Ishikawa (cell line): ENCODE measurements at regions not wholly inside any gene's neighbourhood (a gene's known extent, or its start where the extent isn't known, plus 50 kb on each side); places are given as distances from the start of the nearest gene placed in this dataset.

Experiments used
- CEBPB ChIP-seq: IDR thresholded peaks from 2 replicates; pipeline ENCODE4 v1.6.1; 2012
- CREB1 ChIP-seq: IDR thresholded peaks from 2 replicates; pipeline ENCODE4 v1.6.1; 2012; ENCODE audit warnings: low read depth
- EGR1 ChIP-seq: IDR thresholded peaks from 2 replicates; pipeline ENCODE4 v1.6.1; 2012
- EP300 ChIP-seq: IDR thresholded peaks from 2 replicates; pipeline ENCODE4 v1.6.1; 2012; ENCODE audit warnings: borderline replicate concordance
- FOXM1 ChIP-seq: IDR thresholded peaks from 2 replicates; pipeline ENCODE4 v1.6.1; 2012; ENCODE audit warnings: low read depth, borderline replicate concordance
- MAX ChIP-seq: IDR thresholded peaks from 2 replicates; pipeline ENCODE4 v1.6.1; 2012
- NFIC ChIP-seq: IDR thresholded peaks from 2 replicates; pipeline ENCODE4 v1.6.1; 2012
- RAD21 ChIP-seq: IDR thresholded peaks from 2 replicates; pipeline ENCODE4 v1.6.1; 2012; ENCODE audit warnings: low read depth
- REST ChIP-seq: IDR thresholded peaks from 2 replicates; pipeline ENCODE4 v1.6.1; 2012; ENCODE audit warnings: low read depth, mild to moderate bottlenecking
- TAF1 ChIP-seq: IDR thresholded peaks from 2 replicates; pipeline ENCODE4 v1.6.1; 2012; ENCODE audit warnings: low read depth, mild to moderate bottlenecking
- TCF12 ChIP-seq: IDR thresholded peaks from 2 replicates; pipeline ENCODE4 v1.6.1; 2012; ENCODE audit warnings: low read depth
- TEAD4 ChIP-seq: IDR thresholded peaks from 2 replicates; pipeline ENCODE4 v1.6.1; 2012
- USF1 ChIP-seq: IDR thresholded peaks from 2 replicates; pipeline ENCODE4 v1.6.1; 2012
- YY1 ChIP-seq: IDR thresholded peaks from 2 replicates; pipeline ENCODE4 v1.6.1; 2012; ENCODE audit warnings: low read depth
- ZBTB7A ChIP-seq: IDR thresholded peaks from 2 replicates; pipeline ENCODE4 v1.6.1; 2012; ENCODE audit warnings: low read depth

- no peak for TF ChIP-seq NFIC
- TF ChIP-seq CREB1: no peak
- TF ChIP-seq REST: no peak
- TF ChIP-seq TAF1: no peak
- no peak for TF ChIP-seq USF1
- no peak for TF ChIP-seq YY1
- no peak for TF ChIP-seq CEBPB
- no peak for TF ChIP-seq FOXM1
- TF ChIP-seq EGR1: no peak
- no peak for TF ChIP-seq TCF12
- no peak for TF ChIP-seq TEAD4
- no peak for TF ChIP-seq EP300
- TF ChIP-seq ZBTB7A: no peak
- TF ChIP-seq RAD21: no peak
- TF ChIP-seq MAX: no peak
These were observed 76.9 kb upstream of the ALG10 start for GRCh38 chr12:33945438-33945784.

GRCh38 chr12:33967760-33968159 lies 54.5 kb upstream of the ALG10 start:
- TF ChIP-seq TEAD4: no peak
- no peak for TF ChIP-seq ZBTB7A
- no peak for TF ChIP-seq EP300
- no peak for TF ChIP-seq CEBPB
- no peak for TF ChIP-seq CREB1
- no peak for TF ChIP-seq NFIC
- TF ChIP-seq EGR1: no peak
- no peak for TF ChIP-seq TAF1
- TF ChIP-seq RAD21: no peak
- TF ChIP-seq FOXM1: no peak
- no peak for TF ChIP-seq YY1
- TF ChIP-seq REST: no peak
- no peak for TF ChIP-seq MAX
- TF ChIP-seq TCF12: no peak
- TF ChIP-seq USF1: no peak
